Hematopoietic multipotent progenitor cell (in vitro differentiated cells): ENCODE measurements at regions not wholly inside any gene's neighbourhood (a gene's known extent, or its start where the extent isn't known, plus 50 kb on each side); places are given as distances from the start of the nearest gene placed in this dataset.

ENCODE experiments used
- DNase-seq, 3 donors: peaks; one replicate each; pipeline ENCODE4 v3.0.0-alpha.2; 2011 to 2015; ENCODE audit warnings: low read depth in 2 of 3, low spot score in 2 of 3

DNA sequence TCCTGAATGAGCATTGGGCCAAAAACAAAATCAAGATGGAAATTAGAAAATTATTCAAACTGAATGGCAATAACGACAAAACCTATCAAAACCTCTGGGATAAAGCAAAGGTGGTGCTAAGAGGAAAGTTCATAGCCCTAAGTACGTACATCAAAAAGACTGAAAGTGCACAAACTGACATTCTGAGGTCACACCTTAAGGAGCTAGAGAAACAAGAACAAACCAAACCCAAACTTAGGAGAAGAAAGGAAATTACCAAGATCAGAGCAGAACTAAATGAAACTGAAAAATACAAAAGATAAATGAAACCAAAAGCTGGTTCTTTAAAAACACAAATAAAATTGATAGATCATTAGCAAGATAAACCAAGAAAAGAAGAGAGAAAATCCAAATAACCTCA, 1543.5 kb upstream of the ACVR2A start:
- no peak for DNase-seq

DNA sequence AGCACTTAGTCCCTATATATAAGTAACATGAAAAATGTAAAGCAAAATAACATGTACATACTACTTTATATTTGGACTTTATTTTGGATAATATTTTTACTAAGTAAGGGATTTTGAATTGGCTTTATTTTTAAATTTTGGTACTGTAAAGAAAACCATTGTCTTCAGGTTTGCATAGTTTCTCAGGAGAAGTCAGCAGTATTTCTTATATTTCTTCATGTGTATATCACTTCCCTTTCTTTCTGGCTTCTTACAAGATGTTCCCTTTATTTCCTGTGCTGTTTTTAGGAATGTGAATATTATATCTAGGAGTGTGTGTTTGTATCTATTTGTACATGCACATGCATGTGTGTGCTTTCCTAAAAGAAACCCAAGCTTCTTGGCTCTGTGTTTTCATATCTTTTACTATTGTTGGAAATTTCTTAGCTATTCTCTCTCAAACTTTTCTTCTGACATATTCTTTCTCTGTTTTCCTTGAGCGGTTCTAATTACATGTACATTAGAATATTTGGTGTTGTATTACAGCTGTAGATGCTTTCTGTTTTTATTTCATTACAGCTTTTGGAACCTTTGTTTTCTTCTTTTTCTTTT, 1549.7 kb upstream of the ACVR2A start:
- peak in 1 of 3 donors; percentile 50 for DNase-seq

- no peak for DNase-seq
These were observed 1557.5 kb upstream of the ACVR2A start for GRCh38 chr2:146287281-146287680.

GRCh38 chr2:146278881-146279280, 1565.9 kb upstream of the ACVR2A start:
- DNase-seq: no peak

- no peak for DNase-seq
These were observed 1573.5 kb upstream of the ACVR2A start for GRCh38 chr2:146271131-146271831.

DNA sequence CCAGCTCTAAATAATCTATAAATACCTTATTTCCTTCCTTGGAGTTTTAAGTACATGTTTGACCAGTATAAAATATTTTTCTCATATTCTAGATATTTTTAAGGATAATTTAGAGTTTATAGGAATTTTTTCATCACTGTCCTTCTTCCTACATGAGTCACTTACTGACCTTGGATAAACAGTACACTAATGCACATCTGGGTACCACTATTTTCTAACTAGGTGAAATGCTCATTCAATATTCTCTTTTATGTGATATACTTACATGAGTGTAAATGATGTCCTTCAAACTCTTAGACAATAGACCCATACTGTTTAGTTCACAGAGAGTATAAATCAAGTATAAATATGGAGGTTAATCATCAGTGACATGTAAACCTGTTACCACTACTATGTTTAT, 1574.2 kb upstream of the ACVR2A start:
- DNase-seq: no peak

DNA sequence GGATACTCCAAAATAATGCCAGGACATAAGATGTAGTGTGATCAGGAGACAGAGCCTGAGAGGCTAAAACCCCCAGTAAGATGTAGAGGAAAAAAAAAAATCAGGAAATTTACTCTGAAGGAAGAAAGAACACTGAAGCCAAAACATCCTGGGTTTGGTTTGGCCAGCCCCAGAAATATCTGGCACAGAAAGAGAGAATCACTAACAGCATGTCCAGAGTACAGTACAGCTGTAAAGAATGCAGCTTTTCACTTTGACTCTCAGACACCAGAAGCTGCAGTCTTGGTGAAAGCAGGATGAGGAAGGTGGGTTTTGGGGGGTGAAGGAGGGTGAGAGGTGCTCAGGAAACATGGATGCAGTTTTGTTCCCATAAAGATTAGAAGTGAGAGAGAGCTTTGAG, 1577.7 kb upstream of the ACVR2A start:
- DNase-seq: no peak

GRCh38 chr2:146265656-146266055, 1579.2 kb upstream of the ACVR2A start:
- DNase-seq: no peak

DNA sequence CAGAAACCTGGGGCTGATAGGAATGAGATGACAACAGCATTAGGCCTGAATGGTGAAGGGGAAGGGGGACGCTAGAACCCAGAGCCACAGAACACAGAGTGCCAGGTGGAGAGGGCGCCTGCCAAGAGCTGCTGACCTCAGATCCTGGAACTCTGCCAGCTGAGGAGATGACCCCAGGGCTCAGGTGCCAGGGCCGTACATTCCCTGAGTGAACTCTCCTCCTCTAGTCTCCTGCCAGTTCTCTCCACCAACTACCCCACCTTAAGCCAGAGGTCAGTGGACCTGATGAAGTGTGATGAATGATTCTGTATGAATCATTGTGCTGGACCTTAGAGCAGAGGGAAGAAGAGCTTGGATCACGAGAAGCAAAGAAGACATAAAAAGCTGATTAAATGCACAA, 1582.2 kb upstream of the ACVR2A start:
- DNase-seq: no peak

DNA sequence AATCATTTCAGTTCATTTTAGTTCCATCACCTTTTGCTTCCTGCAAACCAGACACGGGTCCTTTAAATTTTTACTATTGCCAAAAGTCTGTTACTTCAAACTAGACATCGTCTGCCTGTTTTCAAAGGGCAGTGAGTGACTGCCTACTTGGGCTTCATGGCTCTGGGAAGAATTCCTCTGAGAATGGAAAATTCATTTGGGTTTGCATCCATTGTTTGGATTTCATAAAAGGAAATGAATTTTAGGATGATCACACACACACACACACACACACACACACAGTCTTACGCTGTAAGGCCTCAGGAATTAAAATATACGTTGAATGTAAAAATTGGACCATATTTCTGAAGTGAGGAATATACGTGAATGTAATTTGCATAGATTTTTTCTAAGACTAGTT, 1584.3 kb upstream of the ACVR2A start:
- DNase-seq: no peak

DNA sequence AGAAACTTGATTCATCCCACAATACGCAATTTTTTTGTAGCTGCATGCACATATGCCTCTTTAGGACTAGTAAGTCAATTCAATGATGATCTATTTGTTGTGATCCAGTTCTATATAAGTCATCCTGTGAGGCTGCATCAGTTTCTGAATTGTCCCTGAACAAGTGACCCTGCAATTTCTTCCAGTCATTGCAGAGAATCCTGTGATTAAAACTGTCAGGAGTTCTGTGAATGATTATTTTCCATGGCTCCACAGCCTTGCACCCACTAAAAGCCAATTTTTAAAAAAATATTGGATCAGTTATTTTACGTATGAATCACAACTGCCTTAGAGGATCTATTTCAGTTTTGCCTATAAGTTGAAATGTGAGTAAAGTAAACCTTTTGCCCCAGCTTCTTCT, 1585.0 kb upstream of the ACVR2A start:
- DNase-seq: no peak

DNA sequence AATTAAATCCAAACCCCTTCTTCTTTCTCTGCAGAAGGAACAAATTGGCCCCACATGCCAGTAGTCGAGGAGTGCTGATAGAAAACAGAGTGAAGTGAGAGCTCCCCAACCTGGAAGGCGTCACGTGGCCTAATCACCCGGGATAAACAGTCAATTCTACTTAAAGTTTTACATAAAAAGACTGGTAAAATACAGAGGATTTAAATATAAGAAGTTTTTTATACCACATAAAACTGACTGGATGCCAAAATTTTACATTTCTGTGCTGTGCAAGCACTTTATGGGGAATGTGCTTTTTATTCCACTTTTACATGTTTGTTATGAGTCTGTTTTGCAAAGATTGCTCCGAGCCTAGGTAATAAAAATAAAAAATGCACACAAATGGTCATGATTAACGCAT, 1586.8 kb upstream of the ACVR2A start:
- no peak for DNase-seq

- DNase-seq: no peak
These were observed 1592.7 kb upstream of the ACVR2A start for GRCh38 chr2:146252119-146252518.

- DNase-seq: no peak
These were observed 1593.5 kb upstream of the ACVR2A start for GRCh38 chr2:146251328-146251727.

- no peak for DNase-seq
These were observed 1597.9 kb upstream of the ACVR2A start for GRCh38 chr2:146246736-146247523.

- no peak for DNase-seq
These were observed 1598.7 kb upstream of the ACVR2A start for GRCh38 chr2:146246002-146246735.

GRCh38 chr2:146244830-146245229, 1600.0 kb upstream of the ACVR2A start:
- DNase-seq: no peak

DNA sequence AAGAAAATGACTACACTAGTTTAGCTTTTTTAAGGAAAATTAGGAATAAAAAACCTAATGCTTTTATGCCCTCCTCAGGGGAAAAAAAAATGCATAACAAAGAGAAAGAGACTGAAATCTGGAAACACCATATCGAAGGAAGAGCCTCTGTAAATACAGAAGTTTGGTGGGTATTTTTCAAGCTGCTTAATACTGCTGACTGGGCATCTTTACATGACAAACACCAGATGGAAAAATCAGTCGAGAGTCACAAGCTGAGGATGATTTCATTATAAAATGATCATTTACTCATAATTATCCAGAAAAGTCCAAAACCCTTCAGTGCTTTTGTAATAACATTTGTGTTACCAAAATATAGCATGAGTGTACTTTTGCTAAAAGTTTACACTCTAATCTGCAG, 1600.7 kb upstream of the ACVR2A start:
- no peak for DNase-seq

DNA sequence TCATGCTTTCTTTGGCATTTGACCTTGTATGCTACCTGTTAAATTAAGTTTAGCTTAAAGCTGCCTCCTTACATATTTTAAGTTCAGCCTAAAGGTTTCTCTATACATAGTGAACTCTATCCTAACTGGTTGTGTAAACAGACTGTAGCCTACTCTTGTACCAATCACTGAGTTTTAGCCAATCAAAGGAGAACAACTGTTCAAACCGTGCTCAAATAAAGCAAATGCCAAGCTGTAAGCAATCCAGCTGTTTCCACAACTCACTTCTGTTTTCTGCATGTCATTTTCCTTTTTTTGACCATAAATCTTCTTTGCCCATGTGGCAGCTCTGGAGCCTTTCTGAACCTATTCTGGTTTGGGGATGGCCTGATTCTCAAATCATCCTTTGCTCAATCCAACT, 1603.8 kb upstream of the ACVR2A start:
- peak in 1 of 3 donors; percentile 25 for DNase-seq

GRCh38 chr2:146240391-146240790, 1604.4 kb upstream of the ACVR2A start:
- no peak for DNase-seq

DNA sequence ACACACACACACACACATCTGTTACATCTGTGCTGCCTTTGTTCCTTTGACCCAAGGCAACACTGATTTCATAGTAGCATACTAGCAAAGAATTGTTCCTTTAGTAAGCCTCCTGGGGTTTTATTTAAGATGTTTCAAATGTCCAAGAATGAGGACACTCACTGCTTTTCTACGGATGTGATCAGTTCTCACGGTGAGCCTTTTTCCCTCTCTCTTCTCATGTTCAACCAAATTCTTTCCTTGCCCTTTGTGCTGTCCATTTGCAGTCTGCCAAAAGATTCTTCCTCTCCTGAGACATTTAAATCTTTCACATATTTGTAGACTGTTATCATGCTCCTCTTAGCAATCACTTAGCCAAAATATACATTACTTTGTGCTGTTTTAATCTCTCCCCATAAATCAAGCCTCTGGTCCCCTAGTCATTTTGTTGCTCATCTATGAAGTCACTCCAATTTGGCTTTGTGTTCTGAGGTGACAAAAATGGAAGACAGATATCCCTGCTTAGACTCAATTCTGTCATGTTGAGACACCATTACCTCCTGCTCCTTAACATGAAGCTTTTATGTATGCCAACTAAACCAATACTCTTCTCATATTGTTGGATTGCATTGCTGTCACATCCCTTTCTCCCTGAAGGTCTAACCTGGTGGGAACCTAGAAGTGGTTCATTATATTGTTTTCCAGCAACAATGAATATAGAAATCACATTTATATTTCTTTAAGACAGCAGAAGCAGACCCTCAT, 1605.3 kb upstream of the ACVR2A start:
- DNase-seq: no peak
